ENCODE measurements at regions not wholly inside any gene's neighbourhood (a gene's known extent, or its start where the extent isn't known, plus 50 kb on each side); places are given as distances from the start of the nearest gene placed in this dataset.

DNA sequence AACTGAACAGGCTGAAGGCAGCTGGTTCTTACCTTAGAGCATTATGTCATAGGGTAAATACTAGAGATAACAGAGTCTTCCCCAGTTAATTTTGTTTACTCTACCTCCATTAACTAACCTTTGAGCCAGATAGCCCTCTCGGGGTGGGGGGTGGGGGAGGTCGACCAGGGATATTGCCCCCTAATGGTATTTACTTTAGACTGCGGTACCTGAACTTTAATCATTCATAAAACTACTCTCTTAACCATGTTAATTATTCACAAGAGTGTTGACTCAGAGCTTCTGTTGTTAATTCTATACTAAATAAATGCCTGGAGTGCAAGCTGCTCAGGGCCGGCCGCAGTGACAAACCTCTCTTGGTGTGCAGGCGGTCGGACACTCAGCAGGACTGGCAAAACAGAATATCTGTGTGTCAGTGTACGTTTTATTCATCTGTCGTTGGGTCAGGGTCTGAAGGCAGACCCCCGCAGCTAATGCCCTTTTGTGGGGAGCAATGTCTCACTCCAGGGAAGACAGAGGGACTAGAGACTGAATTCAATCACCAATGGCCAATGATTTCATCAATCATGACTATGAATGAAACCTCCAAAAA, 152.4 kb upstream of the COL21A1 start (continued):
- TF ChIP-seq, protein P1, sequence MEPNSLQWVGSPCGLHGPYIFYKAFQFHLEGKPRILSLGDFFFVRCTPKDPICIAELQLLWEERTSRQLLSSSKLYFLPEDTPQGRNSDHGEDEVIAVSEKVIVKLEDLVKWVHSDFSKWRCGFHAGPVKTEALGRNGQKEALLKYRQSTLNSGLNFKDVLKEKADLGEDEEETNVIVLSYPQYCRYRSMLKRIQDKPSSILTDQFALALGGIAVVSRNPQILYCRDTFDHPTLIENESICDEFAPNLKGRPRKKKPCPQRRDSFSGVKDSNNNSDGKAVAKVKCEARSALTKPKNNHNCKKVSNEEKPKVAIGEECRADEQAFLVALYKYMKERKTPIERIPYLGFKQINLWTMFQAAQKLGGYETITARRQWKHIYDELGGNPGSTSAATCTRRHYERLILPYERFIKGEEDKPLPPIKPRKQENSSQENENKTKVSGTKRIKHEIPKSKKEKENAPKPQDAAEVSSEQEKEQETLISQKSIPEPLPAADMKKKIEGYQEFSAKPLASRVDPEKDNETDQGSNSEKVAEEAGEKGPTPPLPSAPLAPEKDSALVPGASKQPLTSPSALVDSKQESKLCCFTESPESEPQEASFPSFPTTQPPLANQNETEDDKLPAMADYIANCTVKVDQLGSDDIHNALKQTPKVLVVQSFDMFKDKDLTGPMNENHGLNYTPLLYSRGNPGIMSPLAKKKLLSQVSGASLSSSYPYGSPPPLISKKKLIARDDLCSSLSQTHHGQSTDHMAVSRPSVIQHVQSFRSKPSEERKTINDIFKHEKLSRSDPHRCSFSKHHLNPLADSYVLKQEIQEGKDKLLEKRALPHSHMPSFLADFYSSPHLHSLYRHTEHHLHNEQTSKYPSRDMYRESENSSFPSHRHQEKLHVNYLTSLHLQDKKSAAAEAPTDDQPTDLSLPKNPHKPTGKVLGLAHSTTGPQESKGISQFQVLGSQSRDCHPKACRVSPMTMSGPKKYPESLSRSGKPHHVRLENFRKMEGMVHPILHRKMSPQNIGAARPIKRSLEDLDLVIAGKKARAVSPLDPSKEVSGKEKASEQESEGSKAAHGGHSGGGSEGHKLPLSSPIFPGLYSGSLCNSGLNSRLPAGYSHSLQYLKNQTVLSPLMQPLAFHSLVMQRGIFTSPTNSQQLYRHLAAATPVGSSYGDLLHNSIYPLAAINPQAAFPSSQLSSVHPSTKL (CRISPR knock-in tag; IDR thresholded peaks at IDR 0.05), result peak; percentile 96
- TF ChIP-seq SNAPC2 (CRISPR knock-in tag; IDR thresholded peaks at IDR 0.05) (peak; percentile 81), SOX13 (IDR thresholded peaks at IDR 0.05) (peak; percentile 63), SOX13 (CRISPR knock-in tag; conservative IDR thresholded peaks at IDR 0.05 in 1 of 2, IDR thresholded peaks at IDR 0.05 in 1 of 2) (peak in 1 of 2 experiments; percentile 81; a peak in 2 of 4 replicates), SP2 (CRISPR knock-in tag; IDR thresholded peaks at IDR 0.05) (no peak), ZNF569 (CRISPR knock-in tag; IDR thresholded peaks at IDR 0.05; ENCODE audit: borderline replicate concordance) (no peak), SKI (IDR thresholded peaks at IDR 0.05; ENCODE audit: partially characterized antibody) (peak; percentile 69), THYN1 (CRISPR knock-in tag; IDR thresholded peaks at IDR 0.05; ENCODE audit: borderline replicate concordance, low read depth) (0 out of 2 replicates have a peak, but pooled peaks have one; percentile 32), ZNF768 (CRISPR knock-in tag; IDR thresholded peaks at IDR 0.05) (peak; percentile 68), ZNF17 (CRISPR knock-in tag; IDR thresholded peaks at IDR 0.05) (0 out of 2 replicates have a peak, but pooled peaks have one; percentile 52), TEAD2 (CRISPR knock-in tag; IDR thresholded peaks at IDR 0.05) (no peak), JUND (CRISPR knock-in tag; IDR thresholded peaks at IDR 0.05) (peak; percentile 57; the same call in 1 of the 2 replicates), KAT7 (CRISPR knock-in tag; IDR thresholded peaks at IDR 0.05; ENCODE audit: borderline replicate concordance) (peak; percentile 91), SP1 (IDR thresholded peaks at IDR 0.05) (no peak), SP1 (CRISPR knock-in tag; IDR thresholded peaks at IDR 0.05) (no peak), SIN3A (IDR thresholded peaks at IDR 0.05; ENCODE audit: borderline replicate concordance, low read depth, low read length) (peak; percentile 44; the same call in 1 of the 2 replicates), ZSCAN29 (CRISPR knock-in tag; conservative IDR thresholded peaks at IDR 0.05) (peak; percentile 62; the same call in 1 of the 2 replicates)
- TF ChIP-seq, protein P2, sequence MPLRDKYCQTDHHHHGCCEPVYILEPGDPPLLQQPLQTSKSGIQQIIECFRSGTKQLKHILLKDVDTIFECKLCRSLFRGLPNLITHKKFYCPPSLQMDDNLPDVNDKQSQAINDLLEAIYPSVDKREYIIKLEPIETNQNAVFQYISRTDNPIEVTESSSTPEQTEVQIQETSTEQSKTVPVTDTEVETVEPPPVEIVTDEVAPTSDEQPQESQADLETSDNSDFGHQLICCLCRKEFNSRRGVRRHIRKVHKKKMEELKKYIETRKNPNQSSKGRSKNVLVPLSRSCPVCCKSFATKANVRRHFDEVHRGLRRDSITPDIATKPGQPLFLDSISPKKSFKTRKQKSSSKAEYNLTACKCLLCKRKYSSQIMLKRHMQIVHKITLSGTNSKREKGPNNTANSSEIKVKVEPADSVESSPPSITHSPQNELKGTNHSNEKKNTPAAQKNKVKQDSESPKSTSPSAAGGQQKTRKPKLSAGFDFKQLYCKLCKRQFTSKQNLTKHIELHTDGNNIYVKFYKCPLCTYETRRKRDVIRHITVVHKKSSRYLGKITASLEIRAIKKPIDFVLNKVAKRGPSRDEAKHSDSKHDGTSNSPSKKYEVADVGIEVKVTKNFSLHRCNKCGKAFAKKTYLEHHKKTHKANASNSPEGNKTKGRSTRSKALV (CRISPR knock-in tag; IDR thresholded peaks at IDR 0.05), result peak; percentile 89
- TF ChIP-seq, protein P3, sequence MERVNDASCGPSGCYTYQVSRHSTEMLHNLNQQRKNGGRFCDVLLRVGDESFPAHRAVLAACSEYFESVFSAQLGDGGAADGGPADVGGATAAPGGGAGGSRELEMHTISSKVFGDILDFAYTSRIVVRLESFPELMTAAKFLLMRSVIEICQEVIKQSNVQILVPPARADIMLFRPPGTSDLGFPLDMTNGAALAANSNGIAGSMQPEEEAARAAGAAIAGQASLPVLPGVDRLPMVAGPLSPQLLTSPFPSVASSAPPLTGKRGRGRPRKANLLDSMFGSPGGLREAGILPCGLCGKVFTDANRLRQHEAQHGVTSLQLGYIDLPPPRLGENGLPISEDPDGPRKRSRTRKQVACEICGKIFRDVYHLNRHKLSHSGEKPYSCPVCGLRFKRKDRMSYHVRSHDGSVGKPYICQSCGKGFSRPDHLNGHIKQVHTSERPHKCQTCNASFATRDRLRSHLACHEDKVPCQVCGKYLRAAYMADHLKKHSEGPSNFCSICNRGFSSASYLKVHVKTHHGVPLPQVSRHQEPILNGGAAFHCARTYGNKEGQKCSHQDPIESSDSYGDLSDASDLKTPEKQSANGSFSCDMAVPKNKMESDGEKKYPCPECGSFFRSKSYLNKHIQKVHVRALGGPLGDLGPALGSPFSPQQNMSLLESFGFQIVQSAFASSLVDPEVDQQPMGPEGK (CRISPR knock-in tag; IDR thresholded peaks at IDR 0.05), result peak; percentile 95
- TF ChIP-seq, protein P4, sequence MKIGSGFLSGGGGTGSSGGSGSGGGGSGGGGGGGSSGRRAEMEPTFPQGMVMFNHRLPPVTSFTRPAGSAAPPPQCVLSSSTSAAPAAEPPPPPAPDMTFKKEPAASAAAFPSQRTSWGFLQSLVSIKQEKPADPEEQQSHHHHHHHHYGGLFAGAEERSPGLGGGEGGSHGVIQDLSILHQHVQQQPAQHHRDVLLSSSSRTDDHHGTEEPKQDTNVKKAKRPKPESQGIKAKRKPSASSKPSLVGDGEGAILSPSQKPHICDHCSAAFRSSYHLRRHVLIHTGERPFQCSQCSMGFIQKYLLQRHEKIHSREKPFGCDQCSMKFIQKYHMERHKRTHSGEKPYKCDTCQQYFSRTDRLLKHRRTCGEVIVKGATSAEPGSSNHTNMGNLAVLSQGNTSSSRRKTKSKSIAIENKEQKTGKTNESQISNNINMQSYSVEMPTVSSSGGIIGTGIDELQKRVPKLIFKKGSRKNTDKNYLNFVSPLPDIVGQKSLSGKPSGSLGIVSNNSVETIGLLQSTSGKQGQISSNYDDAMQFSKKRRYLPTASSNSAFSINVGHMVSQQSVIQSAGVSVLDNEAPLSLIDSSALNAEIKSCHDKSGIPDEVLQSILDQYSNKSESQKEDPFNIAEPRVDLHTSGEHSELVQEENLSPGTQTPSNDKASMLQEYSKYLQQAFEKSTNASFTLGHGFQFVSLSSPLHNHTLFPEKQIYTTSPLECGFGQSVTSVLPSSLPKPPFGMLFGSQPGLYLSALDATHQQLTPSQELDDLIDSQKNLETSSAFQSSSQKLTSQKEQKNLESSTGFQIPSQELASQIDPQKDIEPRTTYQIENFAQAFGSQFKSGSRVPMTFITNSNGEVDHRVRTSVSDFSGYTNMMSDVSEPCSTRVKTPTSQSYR (CRISPR knock-in tag; IDR thresholded peaks at IDR 0.05; ENCODE audit: borderline replicate concordance), result peak; percentile 97

All from HepG2 (cell line).